Stimulated activated CD4-positive, alpha-beta T cell treated with anti-CD3 and anti-CD28 coated beads, Interleukin-4, amount 100 ng/mL, for 48 hours (primary cell): ENCODE measurements at regions not wholly inside any gene's neighbourhood (a gene's known extent, or its start where the extent isn't known, plus 50 kb on each side); places are given as distances from the start of the nearest gene placed in this dataset.
"Not testable (repeated sequence)": the region's sequence is repeated elsewhere in the genome, so short reads cannot be mapped to it uniquely, and the experiment has no call there.

Experiments
- DNase-seq, 2 donors: peaks; one replicate each; pipeline ENCODE4 v3.0.0-alpha.2; 2020; ENCODE audit warnings: low read depth in 2 of 2

DNA sequence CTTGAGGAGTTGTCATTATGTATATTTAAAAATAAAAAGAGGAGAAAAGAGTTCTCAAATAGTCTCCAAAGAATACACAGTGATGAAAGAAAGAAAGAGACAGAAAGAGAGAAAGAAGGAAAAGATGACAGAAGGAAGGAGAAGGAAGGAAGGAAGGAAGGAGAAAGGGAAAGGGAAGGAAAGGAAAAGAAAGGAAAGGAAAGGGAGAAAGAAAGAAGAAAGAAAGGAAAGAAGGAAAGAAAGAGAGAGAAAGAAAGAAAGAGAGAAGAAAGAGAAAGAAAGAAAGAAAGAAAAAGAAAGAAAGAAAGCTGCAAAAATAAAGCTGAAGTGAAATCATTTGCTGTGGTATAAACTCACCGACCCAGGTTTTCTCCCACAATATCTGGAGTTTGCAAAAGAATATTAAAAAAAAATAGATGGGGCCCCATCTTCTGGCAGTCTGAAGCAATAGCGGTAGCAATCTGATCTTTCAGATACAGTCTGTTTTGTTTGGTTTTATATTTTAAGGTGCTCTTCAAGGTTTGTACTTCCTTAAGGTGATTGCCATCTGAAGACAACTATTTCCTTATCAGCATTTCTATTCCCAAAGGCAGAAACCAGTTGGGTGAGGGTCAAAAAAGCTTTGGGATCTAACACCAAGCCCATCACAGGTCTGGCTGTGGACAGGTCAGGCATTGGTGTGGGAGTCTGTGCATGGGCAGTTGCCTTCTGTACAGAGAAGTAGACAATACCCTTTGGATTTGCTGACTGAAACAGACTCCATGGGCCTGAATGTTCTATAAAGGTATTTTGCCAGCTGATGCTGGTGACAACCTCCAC is 160.4 kb downstream of the CPEB2 start:
- DNase-seq, result no peak

DNA sequence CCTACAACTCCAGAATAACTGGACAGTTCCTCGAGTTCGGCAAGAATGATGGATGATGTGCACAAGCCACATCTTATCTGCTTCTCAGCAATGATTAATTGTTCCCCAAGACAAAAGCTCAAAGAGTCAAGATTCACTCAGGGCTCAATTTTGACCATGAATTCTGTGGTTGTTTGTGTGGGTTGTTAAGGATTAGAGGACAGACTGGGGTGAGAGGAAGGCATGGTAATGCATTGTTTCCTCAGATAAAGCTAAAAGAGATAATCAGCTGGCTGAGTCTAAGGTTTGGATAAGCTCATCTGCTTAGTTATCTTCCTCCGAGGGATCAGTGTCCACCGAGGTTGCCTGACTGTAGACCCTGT is 161.0 kb downstream of the CPEB2 start:
- DNase-seq, result no peak

DNA sequence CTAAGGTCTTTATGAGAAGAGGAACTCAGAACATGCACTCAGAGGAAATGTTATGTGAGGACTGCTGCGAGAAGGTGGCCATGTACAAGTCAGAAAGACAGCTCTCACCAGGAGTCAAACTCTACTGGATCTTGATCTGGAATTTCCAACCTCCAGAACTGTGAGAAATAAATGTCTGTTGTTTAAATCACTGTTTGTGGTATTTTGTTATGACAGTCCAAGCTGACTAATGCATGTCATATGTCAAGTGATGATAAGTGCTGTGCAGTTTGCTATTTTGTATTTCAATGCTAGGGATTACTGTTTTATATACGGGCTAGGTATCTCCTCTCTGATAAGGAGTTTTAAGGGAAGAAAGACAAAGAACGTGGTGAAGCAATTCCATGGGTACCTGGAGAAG is 162.3 kb downstream of the CPEB2 start:
- DNase-seq, result no peak

DNA sequence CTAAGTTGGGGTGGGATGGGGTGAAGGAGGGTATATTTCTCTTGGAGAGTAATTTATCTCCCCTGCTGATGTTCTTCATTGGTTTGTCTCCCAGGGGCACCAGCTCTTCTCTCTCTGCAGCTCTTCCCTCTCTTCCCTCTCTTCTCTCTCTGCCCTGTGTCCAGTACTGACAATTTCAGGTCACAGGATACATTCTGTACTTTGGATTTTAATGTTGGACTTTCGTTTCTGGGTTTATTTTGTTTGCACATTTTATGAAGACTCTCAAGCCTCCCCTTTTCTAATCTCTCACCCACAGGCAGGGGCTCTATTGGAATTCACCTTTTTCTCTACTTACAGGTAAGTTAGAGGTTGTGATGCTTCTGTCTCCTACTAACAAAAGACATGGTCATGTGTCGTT is 165.5 kb downstream of the CPEB2 start:
- DNase-seq, result no peak

DNA sequence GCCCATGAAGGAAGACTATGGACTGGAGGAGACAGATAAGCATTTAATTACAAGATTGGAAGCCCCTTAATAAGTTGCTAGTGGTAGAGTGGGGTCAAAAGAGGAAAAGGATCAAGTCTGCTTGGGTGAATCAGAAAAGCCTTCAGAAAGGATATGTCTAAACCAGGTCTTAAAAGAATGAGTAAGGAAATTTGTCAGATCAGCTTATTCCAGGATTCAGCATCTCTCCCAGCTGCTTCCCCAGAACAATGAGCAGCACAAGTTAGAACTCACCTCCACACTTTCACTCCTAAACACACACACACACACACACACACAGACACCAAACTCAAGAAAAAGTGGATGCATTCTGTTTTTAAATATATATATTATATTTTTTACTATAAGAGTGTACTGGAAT is 166.5 kb downstream of the CPEB2 start:
- DNase-seq, result no peak

DNA sequence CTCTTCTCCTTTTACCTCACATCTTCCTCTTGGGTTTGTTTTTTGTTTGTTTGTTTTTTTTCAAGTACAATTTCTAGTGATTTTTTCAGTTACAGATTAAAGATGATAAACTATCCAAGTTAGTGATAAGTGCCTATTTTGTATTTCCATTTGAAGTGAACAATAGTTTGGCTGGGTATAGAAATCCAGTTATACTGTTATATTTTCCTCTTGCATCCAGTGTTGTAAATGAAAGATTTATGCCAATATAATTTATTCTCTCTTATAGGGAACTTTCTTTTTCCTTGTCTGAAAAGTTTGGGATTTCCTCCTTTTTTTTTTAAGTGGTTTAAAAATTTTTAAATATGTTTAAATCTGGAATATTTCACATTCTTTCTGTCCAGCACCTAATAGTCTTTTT is 169.4 kb downstream of the CPEB2 start:
- no peak for DNase-seq

DNA sequence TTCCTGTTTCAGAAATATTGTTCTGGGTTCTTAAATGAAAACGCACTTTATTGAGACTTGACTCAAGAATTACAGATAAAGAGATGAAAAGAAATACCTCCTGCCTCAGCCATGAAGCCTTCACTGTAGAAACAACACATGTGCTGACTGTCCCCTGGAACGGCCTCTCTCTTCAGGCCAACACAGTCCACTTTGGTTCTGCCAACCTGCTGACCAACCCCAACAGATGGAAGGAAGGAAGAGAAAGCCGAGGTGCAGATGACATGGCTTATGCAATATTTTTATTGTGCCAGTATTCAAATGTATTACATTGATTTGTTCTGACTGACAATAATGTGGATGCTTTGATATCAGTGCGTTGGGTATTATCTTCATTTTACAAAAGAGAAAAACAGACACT is 171.0 kb downstream of the CPEB2 start:
- DNase-seq, result no peak

DNA sequence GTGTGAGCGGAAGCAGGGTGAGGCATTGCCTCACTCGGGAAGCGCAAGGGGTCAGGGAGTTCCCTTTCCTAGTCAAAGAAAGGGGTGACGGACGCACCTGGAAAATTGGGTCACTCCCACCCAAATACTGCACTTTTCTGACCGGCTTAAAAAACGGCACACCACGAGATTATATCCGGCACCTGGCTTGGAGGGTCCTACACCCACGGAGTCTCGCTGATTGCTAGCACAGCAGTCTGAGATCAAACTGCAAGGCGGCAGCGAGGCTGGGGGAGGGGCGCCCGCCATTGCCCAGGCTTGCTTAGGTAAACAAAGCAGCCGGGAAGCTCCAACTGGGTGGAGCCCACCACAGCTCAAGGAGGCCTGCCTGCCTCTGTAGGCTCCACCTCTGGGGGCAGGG is 171.9 kb downstream of the CPEB2 start:
- not testable (repeated sequence) for DNase-seq

DNA sequence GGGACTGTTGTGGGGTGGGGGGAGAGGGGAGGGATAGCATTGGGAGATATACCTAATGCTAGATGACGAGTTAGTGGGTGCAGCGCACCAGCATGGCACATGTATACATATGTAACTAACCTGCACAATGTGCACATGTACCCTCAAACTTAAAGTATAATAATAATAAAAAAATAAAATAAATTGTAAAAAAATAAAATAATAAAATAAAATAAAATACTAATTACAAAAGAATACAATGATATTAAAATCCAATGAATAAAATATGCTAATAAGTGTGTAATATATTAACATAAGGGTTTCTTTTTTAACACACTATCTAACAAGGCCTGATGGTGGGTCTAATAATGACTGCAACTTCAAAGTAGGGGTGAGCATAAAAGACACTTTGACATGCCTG is 177.6 kb downstream of the CPEB2 start:
- DNase-seq, result not testable (repeated sequence)

DNA sequence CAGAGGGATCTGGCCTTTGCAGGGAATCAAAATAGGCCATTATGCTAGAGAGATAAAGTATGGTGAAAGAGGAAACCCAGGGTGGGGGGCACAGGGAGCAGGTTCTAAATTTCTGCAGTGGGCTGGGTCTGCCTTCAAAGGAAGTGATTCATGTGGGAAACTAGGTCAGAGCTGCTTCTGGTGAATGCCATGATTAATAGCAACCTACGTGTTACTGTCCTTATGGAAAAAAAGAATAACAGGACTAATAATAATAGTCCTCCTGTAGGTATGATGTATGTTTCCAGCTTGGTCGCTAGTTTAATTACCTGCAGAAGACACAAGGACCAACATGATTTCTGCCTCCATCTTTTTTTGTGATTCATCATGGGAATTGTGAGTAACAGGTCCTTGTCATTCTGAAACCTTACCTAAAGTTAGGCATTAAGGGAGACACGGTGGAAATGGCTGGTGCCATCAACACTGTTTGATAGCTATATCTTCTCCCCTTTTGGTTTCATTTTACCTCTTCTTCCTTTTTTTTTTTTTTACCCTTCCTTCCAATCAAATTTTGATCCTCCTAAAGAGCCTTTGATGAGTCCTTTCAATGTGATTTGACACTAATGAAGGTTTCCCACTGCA is 180.4 kb downstream of the CPEB2 start:
- peak; percentile 5 to 8 for DNase-seq

DNA sequence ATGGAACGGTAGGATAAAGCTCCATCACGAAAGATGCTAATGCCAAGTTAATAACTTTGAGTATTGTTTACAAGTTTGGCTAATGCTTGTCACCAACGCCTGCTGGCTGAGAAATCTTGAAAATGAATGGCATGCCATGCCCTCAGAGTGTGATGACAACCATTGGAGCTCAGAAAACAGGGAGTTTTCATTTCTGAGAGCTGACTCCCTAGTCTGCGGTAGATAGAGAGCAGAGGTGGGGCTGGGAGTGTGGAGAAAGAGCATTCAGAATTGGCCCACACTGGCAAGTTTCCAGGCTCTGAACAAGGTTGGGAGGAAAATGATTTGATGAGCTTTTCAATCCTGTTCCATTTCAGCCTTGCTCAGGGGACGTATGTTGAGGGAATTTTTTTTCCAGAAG is 183.9 kb downstream of the CPEB2 start:
- no peak for DNase-seq

DNA sequence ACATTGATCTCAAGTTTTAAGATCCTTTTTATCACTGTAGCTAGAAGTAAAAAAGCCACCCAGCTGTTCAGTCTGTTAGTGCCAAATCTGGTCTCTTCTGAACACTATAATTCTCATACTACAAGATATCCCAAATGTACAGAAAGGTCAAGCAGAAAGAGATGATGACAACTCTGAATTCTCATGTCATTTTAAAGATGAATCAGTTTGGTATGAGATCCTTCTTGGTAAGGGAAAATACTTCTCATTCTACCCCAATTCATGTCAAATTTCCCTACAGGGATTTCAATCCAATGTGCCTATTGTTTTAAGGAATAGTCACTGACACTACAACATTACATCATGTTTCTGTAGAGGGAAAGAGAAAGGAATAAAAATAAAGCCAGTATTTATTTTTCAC is 184.5 kb downstream of the CPEB2 start:
- DNase-seq, result no peak

DNA sequence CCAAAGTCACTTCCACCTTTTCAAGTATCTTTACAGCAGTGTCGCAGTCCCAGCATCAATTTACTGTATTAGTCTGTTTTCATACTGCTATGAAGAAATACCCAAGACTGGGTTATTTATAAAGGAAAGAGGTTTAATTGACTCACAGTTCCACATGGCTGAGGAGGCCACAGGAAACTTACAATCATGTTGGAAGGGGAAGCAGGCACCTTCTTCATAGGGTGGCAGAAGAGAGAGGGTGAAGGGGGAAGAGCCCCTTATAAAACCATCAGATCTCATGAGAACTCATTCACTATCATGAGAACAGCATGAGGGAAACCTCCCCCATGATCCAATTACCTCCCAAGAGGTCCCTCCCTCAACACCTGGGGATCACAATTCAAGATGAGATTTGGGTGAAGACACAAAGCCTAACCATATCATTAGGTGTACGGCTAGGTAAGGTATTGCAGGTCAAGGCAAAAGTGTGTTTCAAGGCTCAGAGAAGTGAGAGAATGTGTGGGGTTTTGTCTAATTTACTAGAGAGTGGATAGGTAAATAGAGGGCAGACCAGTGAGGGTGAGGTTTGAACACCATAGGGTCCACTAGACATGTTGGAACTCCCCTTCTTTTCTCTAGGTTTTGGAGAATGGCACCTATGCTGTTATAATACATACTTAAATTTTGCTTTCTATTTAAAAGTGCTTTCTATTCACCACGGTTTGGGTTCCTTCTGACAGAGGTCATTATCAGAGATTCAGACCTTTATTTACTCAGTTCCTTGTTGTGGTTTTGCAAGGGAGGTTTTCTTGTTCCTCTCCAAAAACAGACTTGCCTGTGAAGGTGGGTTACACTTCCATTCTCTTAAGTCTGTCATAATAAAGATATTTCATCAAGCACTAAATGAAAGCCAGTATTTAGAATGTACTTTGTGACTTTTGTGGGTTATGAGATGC is 186.6 kb downstream of the CPEB2 start:
- no peak for DNase-seq

DNA sequence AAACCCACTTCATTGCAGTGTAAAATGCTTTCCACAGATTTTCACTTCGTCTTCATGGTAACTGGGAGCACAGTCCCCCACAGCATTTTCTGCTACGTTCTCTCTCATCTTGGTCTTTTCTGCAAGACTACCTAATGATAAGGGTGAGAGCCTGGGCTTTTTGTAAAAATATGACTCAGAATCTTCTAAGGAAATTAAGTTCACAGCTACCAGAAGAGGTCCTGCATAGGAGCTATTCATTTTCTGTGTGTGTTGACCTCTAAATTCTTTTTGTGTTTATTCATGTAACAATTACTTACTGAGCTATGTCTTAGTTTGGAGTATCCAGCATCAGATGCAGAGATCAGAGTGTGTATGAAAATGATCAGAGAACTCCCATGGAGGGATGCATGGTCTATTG is 192.2 kb downstream of the CPEB2 start:
- no peak for DNase-seq

DNA sequence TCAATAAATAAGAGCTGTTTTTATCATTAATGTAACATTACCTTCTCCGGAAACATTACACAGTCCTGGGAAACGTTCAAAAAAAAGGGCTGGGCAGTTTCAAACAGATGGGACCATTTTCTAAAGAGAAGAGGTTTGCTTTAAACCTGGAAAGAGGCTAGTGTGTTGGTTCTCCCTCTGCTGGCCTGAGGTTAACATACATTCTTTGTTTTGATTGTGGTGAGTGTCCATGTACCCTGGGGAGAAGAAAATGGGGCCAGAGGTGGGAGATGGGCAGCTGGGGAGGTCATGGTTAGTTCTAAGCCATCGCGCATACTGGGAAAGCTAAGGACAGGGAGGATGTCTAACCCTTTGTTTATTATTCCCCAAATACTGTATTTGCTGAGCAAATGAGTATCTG is 194.7 kb downstream of the CPEB2 start:
- DNase-seq, result no peak

DNA sequence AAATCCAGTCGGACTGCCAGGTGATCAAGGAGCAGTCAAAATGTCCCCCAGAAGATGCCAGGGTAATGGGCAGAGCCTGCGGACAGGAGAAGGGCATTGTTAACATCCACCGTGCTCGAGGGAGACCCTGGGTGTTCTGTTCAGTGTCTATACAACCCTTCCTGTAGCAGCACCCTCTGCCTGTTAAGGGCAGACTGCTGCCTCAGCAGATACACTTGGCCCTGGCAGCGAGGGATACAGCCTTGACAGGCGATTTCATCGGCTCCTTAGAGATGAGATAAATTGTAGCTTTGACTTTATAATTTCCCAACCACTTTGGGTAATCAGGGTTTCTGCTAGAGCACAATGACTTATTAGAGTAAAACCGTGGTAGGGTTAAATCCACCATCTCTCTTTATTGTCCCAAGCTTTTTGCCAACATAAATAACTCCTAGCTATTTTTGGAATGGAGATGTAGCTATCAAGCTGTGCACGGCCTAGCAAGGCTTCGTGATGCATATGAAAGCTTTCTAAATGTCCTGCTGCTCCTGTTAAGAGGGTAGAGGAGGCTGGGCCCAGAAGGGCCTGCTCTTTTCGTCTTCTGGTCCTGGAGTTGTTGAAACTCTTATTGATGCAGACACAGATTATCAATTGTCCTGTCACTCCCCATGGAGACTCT is 195.9 kb downstream of the CPEB2 start:
- DNase-seq, result no peak

DNA sequence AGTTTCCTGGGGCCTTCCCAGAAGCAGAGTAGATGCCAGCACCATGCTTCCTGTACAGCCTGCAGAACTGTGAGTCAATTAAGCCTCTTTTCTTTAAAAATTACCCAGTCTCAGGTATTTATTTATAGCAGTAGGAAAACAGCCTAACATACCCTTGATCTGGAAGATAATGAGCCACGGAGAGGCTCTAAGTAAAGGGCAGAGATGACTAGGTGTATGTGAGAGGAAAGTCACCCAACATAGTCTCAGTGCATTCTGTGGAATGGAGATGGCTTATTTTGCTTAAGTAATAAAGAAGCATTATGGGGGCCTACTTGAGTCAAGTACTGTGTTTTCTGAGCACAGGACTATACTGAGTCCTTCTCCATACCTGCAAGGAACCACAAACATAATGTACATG is 199.5 kb downstream of the CPEB2 start:
- no peak for DNase-seq

DNA sequence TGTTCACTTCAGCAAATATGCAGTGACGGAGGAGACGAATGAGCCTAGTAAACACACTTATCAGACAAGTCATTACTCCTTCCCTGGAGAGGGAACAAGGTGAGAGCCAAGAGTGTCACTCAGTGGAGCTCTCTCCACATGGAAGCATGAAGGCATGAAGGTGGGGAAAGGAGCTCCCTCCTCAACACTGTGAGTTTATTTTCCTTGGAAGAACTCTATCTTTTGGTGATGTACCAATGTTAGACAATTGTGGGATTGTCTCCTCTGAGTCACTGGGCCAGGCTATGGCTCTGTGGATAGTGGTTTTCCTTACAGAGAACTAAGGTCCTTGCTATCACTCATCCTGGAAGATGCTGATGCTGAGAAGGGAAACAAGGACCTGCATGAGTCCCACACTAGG is 200.2 kb downstream of the CPEB2 start:
- DNase-seq, result no peak

DNA sequence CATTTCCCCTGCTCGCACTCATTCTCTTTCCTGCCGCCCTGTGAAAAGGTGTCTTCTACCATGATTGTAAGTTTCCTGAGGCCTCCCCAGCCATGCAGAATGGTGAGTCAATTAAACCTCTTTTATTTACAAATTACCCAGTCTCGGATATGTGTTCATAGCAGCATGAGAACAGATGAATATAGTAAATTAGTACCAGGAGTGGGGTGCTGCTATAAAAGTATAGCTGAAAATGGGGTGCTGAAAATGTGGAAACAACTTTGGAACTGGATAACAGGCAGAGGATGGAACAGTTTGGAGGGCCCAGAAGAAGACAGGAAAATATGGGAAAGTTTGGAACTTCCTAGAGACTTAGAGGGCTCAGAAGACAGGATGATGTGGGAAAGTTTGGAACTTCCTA is 204.2 kb downstream of the CPEB2 start:
- DNase-seq, result not testable (repeated sequence)

DNA sequence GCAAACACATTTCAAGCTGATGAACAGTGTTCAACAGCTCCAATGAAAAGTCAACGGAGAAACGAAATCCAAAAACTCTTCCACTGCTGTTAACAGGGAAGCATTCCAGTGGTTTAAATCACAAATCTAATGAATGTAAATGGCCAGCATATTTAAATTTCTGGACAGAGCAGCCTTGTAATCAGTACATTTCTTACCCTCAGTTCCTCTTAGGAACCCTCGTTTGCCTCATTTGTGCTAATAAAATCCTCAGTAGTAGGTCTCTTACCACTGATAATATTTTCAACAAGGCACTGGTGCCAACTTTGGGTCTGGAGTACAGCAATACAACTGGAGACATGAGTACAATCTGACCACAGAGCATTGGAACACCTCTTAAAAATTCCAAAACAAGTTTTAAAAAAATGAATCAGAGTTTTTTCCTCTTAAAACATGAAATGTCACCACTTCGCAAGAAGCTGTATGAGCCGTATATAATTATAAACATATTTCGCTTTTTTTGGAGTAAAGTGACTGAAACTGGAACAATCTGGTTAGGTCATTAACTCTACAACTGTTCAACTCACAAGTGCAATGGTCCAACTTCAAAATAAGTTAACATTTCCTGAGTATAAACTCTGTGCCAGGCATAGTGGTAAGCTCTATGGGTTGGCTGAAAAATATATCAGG is 211.2 kb downstream of the CPEB2 start:
- no peak for DNase-seq

DNA sequence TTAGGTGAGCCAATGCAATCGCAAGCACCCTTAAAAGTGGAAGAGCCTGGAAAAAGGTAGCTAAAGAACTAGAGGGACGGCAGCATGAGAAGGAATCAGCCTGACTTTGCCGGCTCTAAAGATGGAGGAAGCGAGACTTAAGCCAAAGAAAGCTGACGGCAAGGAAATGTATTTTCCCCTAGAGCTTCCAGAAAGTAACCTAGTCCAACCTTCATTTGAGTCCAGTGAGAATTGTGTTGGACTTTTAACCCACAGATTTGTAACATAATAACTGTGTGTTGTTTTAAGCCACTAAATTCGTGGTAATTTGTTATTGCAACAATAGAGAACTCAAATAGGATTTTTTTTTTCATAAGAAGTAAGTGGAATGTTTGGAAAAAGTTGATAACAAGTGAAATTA is 212.7 kb upstream of the C1QTNF7 start:
- DNase-seq, result no peak

DNA sequence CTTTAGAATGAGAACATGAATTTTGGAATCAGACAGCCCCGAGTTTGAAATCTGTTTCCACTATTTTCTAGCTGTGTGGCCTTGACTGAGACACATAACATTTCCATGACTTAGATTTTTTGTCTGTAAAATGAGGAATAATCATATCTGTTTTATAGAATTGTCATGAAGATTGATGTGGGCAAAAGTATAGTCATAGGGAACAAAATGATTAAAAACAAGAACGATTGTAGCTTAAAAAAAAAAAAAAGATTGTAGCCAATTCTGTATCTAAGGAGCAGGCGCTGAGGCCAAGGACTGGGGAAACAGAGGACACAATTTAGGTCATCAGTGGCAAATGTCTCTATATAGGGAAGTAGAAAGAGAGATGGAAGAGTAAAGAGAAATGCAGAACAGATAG is 201.6 kb upstream of the C1QTNF7 start:
- DNase-seq, result no peak
